B cell (primary cell): ENCODE measurements at regions not wholly inside any gene's neighbourhood (a gene's known extent, or its start where the extent isn't known, plus 50 kb on each side); places are given as distances from the start of the nearest gene placed in this dataset.

Experiments
- ATAC-seq: fragments of 200-7000 bp; cut with Tn5 transposase; one replicate; pipeline ENCODE4 v1.10.0; 2021; ENCODE audit warnings: low read depth, mild to moderate bottlenecking, moderate number of reproducible peaks, moderate library complexity
- CTCF ChIA-PET: fragments of 350-600 bp; sonication (Branson Sonifier 250); formaldehyde crosslinking; loops from one replicate; lab custom pipeline; 2021; ENCODE audit warnings: antibody characterized with exemption, inconsistent platforms; lab: Charles Lee
- POLR2A ChIA-PET: fragments of 350-600 bp; sonication (Branson Sonifier 250); formaldehyde crosslinking; loops from one replicate; lab custom pipeline; 2021; ENCODE audit warnings: antibody characterized with exemption; lab: Charles Lee
- DNase-seq: peaks from one replicate; pipeline ENCODE4 v3.0.0; 2013
- H2AFZ ChIP-seq: 2 replicates; pipeline ENCODE4 v1.6.1; 2012; ENCODE audit warnings: mild to moderate bottlenecking, low read depth, low read length; ENCODE audit not compliant: insufficient read depth, poor library complexity, severe bottlenecking
- H3K27ac ChIP-seq, 2 donors: 1 replicate in 1 of 2; 2 replicates in 1 of 2; pipeline ENCODE4 v1.5.1; 2012 to 2013; ENCODE audit warnings: low read length in 2 of 2, mild to moderate bottlenecking in 2 of 2, moderate library complexity in 1 of 2
- H3K27me3 ChIP-seq, 4 experiments: fragments of 200-600 bp in 1 of 4; sonication (generic) in 1 of 4; replicated peaks in 1 of 4; 1 replicate in 2 of 4; 2 replicates in 2 of 4; pipeline versions ENCODE4 v1.6.1 to v1.7.0; 2013 to 2016; ENCODE audit warnings: low read length in 3 of 4, mild to moderate bottlenecking in 2 of 4, mixed read lengths in 1 of 4, moderate library complexity in 1 of 4; ENCODE audit not compliant: insufficient read depth in 4 of 4, control insufficient read depth in 3 of 4; ENCODE audit errors: control extremely low read depth in 1 of 4
- H3K36me3 ChIP-seq, 2 experiments: replicated peaks in 1 of 2; 1 replicate in 1 of 2; 2 replicates in 1 of 2; pipeline versions ENCODE4 v1.6.1 to v1.7.1; 2013; ENCODE audit warnings: low read length in 1 of 2; ENCODE audit not compliant: insufficient read depth in 2 of 2, control insufficient read depth in 1 of 2; ENCODE audit errors: control extremely low read depth in 1 of 2, extremely low read depth in 1 of 2
- H3K4me1 ChIP-seq, 2 donors: fragments of 200-600 bp in 1 of 2; sonication (generic) in 1 of 2; 1 replicate in 1 of 2; 2 replicates in 1 of 2; pipeline versions ENCODE4 v1.5.1 to v1.6.1; 2013 to 2017; ENCODE audit warnings: low read length in 2 of 2; ENCODE audit not compliant: control insufficient read depth in 2 of 2, insufficient read depth in 2 of 2
- H3K4me2 ChIP-seq: replicated peaks from 2 replicates; pipeline ENCODE3; 2012; ENCODE audit warnings: mild to moderate bottlenecking, low read depth, low read length; ENCODE audit not compliant: poor library complexity, severe bottlenecking
- H3K4me3 ChIP-seq, 5 experiments: fragments of 200-600 bp in 1 of 5; sonication (generic) in 1 of 5; 1 replicate in 3 of 5; 2 replicates in 2 of 5; pipeline versions ENCODE4 v1.5.1 to v1.7.0; 2011 to 2016; ENCODE audit warnings: low read length in 4 of 5, mild to moderate bottlenecking in 4 of 5, low read depth in 2 of 5, control low read depth in 1 of 5, moderate library complexity in 1 of 5; ENCODE audit not compliant: insufficient read depth in 1 of 5; ENCODE audit errors: control extremely low read depth in 1 of 5, extremely low read depth in 1 of 5
- H3K79me2 ChIP-seq: fragments of 200-600 bp; sonication (generic); one replicate; pipeline ENCODE4 v1.6.0; 2016; ENCODE audit warnings: low read length; ENCODE audit not compliant: control insufficient read depth, insufficient read depth
- H3K9ac ChIP-seq: fragments of 200-600 bp; sonication (generic); 2 replicates; pipeline ENCODE4 v1.6.1; 2017; ENCODE audit warnings: mild to moderate bottlenecking, low read length, moderate library complexity
- H3K9me3 ChIP-seq, 3 donors: one replicate each; pipeline versions ENCODE4 v1.6.1 to v1.7.1; 2013; ENCODE audit warnings: low read length in 2 of 3; ENCODE audit not compliant: control insufficient read depth in 2 of 3, insufficient read depth in 1 of 3; ENCODE audit errors: control extremely low read depth in 1 of 3
- H4K20me1 ChIP-seq: 2 replicates; pipeline ENCODE4 v1.6.0; 2012; ENCODE audit warnings: mild to moderate bottlenecking, low read length; ENCODE audit not compliant: insufficient read depth, control insufficient read depth, poor library complexity, severe bottlenecking
- H3K27ac Mint-ChIP-seq: one replicate; pipeline ENCODE4 v1.8.0; 2021; ENCODE audit warnings: mixed read lengths
- H3K27me3 Mint-ChIP-seq: one replicate; pipeline ENCODE4 v1.8.0; 2021; ENCODE audit warnings: mixed read lengths
- H3K4me1 Mint-ChIP-seq: one replicate; pipeline ENCODE4 v1.8.0; 2021; ENCODE audit warnings: mixed read lengths
- H3K4me3 Mint-ChIP-seq: one replicate; pipeline ENCODE4 v1.8.0; 2021; ENCODE audit warnings: mixed read lengths
- H3K9me3 Mint-ChIP-seq: one replicate; pipeline ENCODE4 v1.8.0; 2022; ENCODE audit warnings: mixed read lengths; ENCODE audit not compliant: insufficient read depth
- EZH2 ChIP-seq: IDR thresholded peaks from 2 replicates; pipeline ENCODE4 v1.6.1; 2012; ENCODE audit warnings: borderline replicate concordance, low read depth, mild to moderate bottlenecking, moderate library complexity, low read length; ENCODE audit not compliant: insufficient read depth, poor library complexity, severe bottlenecking
- WGBS: methylation state at CpG from one replicate; pipeline ENCODE4 v1.1.5; 2013; ENCODE audit warnings: missing lambda C conversion rate; ENCODE audit not compliant: insufficient coverage; 5-methylcytosine and 5-hydroxymethylcytosine counted together
- intact Hi-C: fragments of 100-400 bp; cut with micrococcal nuclease; formaldehyde crosslinking; loops from one replicate; pipeline ENCODE4 v1.10.0; 2022
- TF ChIP-seq, protein P1 (sequence below): fragments of 200-600 bp; IDR thresholded peaks from one replicate; pipeline ENCODE4 v1.8.0; 2022; ENCODE audit warnings: antibody characterized with exemption, mild to moderate bottlenecking

DNA sequence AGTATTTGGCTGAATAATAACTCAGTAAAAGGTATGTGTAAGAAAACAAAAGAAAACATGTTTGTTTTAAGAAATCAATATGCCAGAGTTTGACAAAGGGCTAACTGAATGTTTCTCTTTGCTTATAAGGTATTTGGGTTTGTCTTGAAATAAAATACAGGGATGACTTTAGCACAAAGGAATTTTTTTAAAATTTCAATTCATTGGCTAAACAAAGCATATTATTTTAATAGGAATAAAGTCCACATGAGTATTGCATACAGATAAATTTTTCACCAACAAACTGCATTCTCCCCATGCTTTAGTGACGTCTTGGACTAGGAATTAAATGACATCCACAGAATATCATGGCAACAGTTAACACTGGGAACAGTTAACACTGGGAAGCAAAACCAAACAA lies 480.0 kb upstream of the JAG1 start:
- POLR2A ChIA-PET: no interaction called here
- Mint-ChIP-seq H3K4me1 (no peaks in the 10 kb centered on the region), H3K27ac (no peak overlapping the region), H3K27me3 (no peaks in the 10 kb centered on the region), H3K9me3 (peaks cover 3% of the 10 kb centered on the region), H3K4me3 (no peak overlapping the region)
- H3K4me2 ChIP-seq: no peak overlapping the region
- CTCF ChIA-PET: no interaction called here
- no peak overlapping the region for H3K27ac ChIP-seq
- no peaks in the 10 kb centered on the region for H3K79me2 ChIP-seq
- DNase-seq (no peak), ATAC-seq (no peak)
- H3K36me3 ChIP-seq: no peaks in the 10 kb centered on the region
- TF ChIP-seq, protein P1, sequence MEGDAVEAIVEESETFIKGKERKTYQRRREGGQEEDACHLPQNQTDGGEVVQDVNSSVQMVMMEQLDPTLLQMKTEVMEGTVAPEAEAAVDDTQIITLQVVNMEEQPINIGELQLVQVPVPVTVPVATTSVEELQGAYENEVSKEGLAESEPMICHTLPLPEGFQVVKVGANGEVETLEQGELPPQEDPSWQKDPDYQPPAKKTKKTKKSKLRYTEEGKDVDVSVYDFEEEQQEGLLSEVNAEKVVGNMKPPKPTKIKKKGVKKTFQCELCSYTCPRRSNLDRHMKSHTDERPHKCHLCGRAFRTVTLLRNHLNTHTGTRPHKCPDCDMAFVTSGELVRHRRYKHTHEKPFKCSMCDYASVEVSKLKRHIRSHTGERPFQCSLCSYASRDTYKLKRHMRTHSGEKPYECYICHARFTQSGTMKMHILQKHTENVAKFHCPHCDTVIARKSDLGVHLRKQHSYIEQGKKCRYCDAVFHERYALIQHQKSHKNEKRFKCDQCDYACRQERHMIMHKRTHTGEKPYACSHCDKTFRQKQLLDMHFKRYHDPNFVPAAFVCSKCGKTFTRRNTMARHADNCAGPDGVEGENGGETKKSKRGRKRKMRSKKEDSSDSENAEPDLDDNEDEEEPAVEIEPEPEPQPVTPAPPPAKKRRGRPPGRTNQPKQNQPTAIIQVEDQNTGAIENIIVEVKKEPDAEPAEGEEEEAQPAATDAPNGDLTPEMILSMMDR: no peak
- TF ChIP-seq EZH2: no peak
- no peaks in the 10 kb centered on the region for H4K20me1 ChIP-seq
- no peak overlapping the region for H3K4me3 ChIP-seq
- H3K27me3 ChIP-seq: no peaks in the 10 kb centered on the region
- no peak overlapping the region for H3K9ac ChIP-seq
- H3K9me3 ChIP-seq: peaks cover 0 to 3% (median 0%) of the 10 kb centered on the region in 3 donors
- 90% methylated on average over 1 of the region's 1 CpG for WGBS
- no peaks in the 10 kb centered on the region for H3K4me1 ChIP-seq
- intact Hi-C loops: no loop called here
- no peak overlapping the region for H2AFZ ChIP-seq

DNA sequence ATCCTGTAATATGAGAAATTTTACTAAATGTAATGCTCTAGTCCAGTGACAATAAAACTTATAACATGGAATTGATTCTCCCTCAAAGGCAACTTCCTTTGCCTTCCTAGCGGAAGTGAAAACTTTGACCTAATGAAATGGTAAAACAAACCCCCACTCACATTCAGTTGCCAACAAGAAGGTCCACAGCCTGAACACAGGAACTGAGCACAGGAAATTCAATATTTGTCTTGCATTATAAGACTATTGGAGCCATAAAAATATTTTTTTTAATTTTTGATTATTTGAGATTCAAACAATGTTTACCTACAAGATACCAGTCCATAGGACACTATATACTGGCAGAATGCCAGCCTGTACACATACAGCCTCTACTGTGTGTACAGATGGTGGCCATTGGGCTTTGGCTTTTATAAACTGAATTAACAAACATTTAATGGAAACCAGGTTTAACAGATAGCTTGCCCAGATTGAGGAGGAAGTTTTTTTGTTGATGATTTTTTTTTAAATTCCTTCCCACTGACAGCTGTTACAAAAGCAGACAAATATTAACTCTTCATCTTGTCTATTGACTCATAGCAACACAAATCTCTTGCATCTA lies 481.5 kb upstream of the JAG1 start:
- Mint-ChIP-seq H3K4me1 (no peaks in the 10 kb centered on the region), H3K27me3 (no peaks in the 10 kb centered on the region), H3K9me3 (peaks cover 3% of the 10 kb centered on the region), H3K4me3 (no peak overlapping the region), H3K27ac (no peak overlapping the region)
- TF ChIP-seq EZH2: no peak
- TF ChIP-seq, protein P1: no peak
- POLR2A ChIA-PET: no interaction called here
- Histone ChIP-seq H3K9ac (no peak overlapping the region), H3K79me2 (no peaks in the 10 kb centered on the region), H2AFZ (no peak overlapping the region), H3K9me3 (peaks cover 0 to 3% (median 0%) of the 10 kb centered on the region in 3 donors), H3K27me3 (no peaks in the 10 kb centered on the region), H4K20me1 (no peaks in the 10 kb centered on the region), H3K36me3 (no peaks in the 10 kb centered on the region), H3K4me3 (no peak overlapping the region), H3K4me1 (no peaks in the 10 kb centered on the region), H3K27ac (no peak overlapping the region), H3K4me2 (no peak overlapping the region)
- intact Hi-C loops: no loop called here
- ATAC-seq (no peak), DNase-seq (no peak)
- CTCF ChIA-PET: no interaction called here
- no CpG with 5 or more reads among the region's 1 CpG for WGBS
